Brain microvascular endothelial cell (primary cell): ENCODE measurements at regions not wholly inside any gene's neighbourhood (a gene's known extent, or its start where the extent isn't known, plus 50 kb on each side); places are given as distances from the start of the nearest gene placed in this dataset.
A peak's percentile ranks its signal among the peaks of the same experiment; 100 is the strongest.

Experiments
- DNase-seq: peaks from one replicate; pipeline ENCODE4 v3.0.0-alpha.2; 2020
- H3K27ac ChIP-seq: fragments of 250-450 bp; sonication (Bioruptor Pico); 2 replicates; pipeline ENCODE4 v1.5.1; 2020; ENCODE audit warnings: mild to moderate bottlenecking, moderate library complexity
- H3K27me3 ChIP-seq: fragments of 250-450 bp; sonication (Bioruptor Pico); replicated peaks from 2 replicates; pipeline ENCODE4 v1.5.1; 2020; ENCODE audit warnings: mild to moderate bottlenecking
- H3K36me3 ChIP-seq: fragments of 250-450 bp; sonication (Bioruptor Pico); replicated peaks from 2 replicates; pipeline ENCODE4 v1.5.1; 2020; ENCODE audit warnings: mild to moderate bottlenecking
- H3K4me3 ChIP-seq: 2 replicates; pipeline ENCODE4 v1.5.1; 2011; ENCODE audit warnings: low read depth, mild to moderate bottlenecking, control low read depth, low read length, moderate library complexity
- CTCF ChIP-seq: IDR thresholded peaks from 2 replicates; pipeline ENCODE4 v1.5.1; 2011; ENCODE audit warnings: low read depth, mild to moderate bottlenecking, moderate library complexity, low read length, control low read depth, inconsistent platforms; ENCODE audit errors: missing control alignments
- in situ Hi-C: cut with HindIII; loops from 2 replicates; pipeline ENCODE4 v1.10.0; 2017; ENCODE audit warnings: low sequenced_read_pairs, low pct_ligation_motif_present

- DNase-seq, result no peak
- Histone ChIP-seq H3K27ac (no peak overlapping the region), H3K4me3 (no peak overlapping the region), H3K36me3 (no peaks in the 10 kb centered on the region), H3K27me3 (no peaks in the 10 kb centered on the region)
- no peak for TF ChIP-seq CTCF
- in situ Hi-C loops, result no loop called here
Measured at GRCh38 chr12:77619425-77619824, 211.3 kb upstream of the NAV3 start.

GRCh38 chr12:77617818-77618217, 212.9 kb upstream of the NAV3 start:
- no peak for TF ChIP-seq CTCF
- no peak overlapping the region for H3K27ac ChIP-seq
- H3K27me3 ChIP-seq, result no peaks in the 10 kb centered on the region
- in situ Hi-C loops, result no loop called here
- DNase-seq, result no peak
- no peak overlapping the region for H3K4me3 ChIP-seq
- H3K36me3 ChIP-seq, result no peaks in the 10 kb centered on the region

GRCh38 chr12:77615332-77615731, 215.4 kb upstream of the NAV3 start:
- DNase-seq, result peak; percentile 39
- H3K27ac ChIP-seq, result no peak overlapping the region
- in situ Hi-C loops, result no loop called here
- peak; percentile 63 for TF ChIP-seq CTCF
- H3K27me3 ChIP-seq, result no peaks in the 10 kb centered on the region
- H3K36me3 ChIP-seq, result no peaks in the 10 kb centered on the region
- H3K4me3 ChIP-seq, result no peak overlapping the region

- Histone ChIP-seq H3K27ac (no peak overlapping the region), H3K4me3 (no peak overlapping the region), H3K27me3 (no peaks in the 10 kb centered on the region), H3K36me3 (no peaks in the 10 kb centered on the region)
- no peak for DNase-seq
- in situ Hi-C loops, result no loop called here
- no peak for TF ChIP-seq CTCF
Measured at GRCh38 chr12:77613411-77613810, 217.3 kb upstream of the NAV3 start.

GRCh38 chr12:77610446-77610845, 220.2 kb upstream of the NAV3 start:
- Histone ChIP-seq H3K27me3 (no peaks in the 10 kb centered on the region), H3K27ac (no peak overlapping the region), H3K36me3 (no peaks in the 10 kb centered on the region), H3K4me3 (no peak overlapping the region)
- DNase-seq, result no peak
- no peak for TF ChIP-seq CTCF
- in situ Hi-C loops, result no loop called here

GRCh38 chr12:77609016-77609415, 221.7 kb upstream of the NAV3 start:
- in situ Hi-C loops, result no loop called here
- TF ChIP-seq CTCF, result no peak
- Histone ChIP-seq H3K27ac (no peak overlapping the region), H3K36me3 (no peaks in the 10 kb centered on the region), H3K4me3 (no peak overlapping the region), H3K27me3 (no peaks in the 10 kb centered on the region)
- DNase-seq, result no peak
